Stimulated activated CD8-positive, alpha-beta memory T cell treated with anti-CD3 and anti-CD28 coated beads, Interleukin-4, amount 100 ng/mL, for 48 hours (primary cell): ENCODE measurements at regions not wholly inside any gene's neighbourhood (a gene's known extent, or its start where the extent isn't known, plus 50 kb on each side); places are given as distances from the start of the nearest gene placed in this dataset.
"Not testable (repeated sequence)": the region's sequence is repeated elsewhere in the genome, so short reads cannot be mapped to it uniquely, and the experiment has no call there.

Experiments used
- DNase-seq: peaks from one replicate; pipeline ENCODE4 v3.0.0-alpha.2; 2020

- DNase-seq, result no peak
Observed at GRCh38 chr4:111992351-111993168, 152.7 kb upstream of the FAM241A start.

- no peak for DNase-seq
Observed at GRCh38 chr4:111994392-111994791, 150.9 kb upstream of the FAM241A start.

- no peak for DNase-seq
Observed at GRCh38 chr4:111997785-111998184, 147.5 kb upstream of the FAM241A start.

- no peak for DNase-seq
Observed at GRCh38 chr4:111999801-112000200, 145.5 kb upstream of the FAM241A start.

GRCh38 chr4:112001041-112001440 lies 144.2 kb upstream of the FAM241A start:
- DNase-seq, result no peak

- DNase-seq, result no peak
Observed at GRCh38 chr4:112002248-112002661, 143.0 kb upstream of the FAM241A start.

GRCh38 chr4:112003231-112003907 lies 141.9 kb upstream of the FAM241A start:
- DNase-seq, result no peak

- DNase-seq, result no peak
Observed at GRCh38 chr4:112005027-112005426, 140.2 kb upstream of the FAM241A start.

GRCh38 chr4:112007391-112007790 lies 137.9 kb upstream of the FAM241A start:
- DNase-seq, result no peak

- DNase-seq, result no peak
Observed at GRCh38 chr4:112015960-112016359, 129.3 kb upstream of the FAM241A start.

- DNase-seq, result no peak
Observed at GRCh38 chr4:112023402-112023950, 121.8 kb upstream of the FAM241A start.

- no peak for DNase-seq
Observed at GRCh38 chr4:112026058-112026457, 119.2 kb upstream of the FAM241A start.

- DNase-seq, result no peak
Observed at GRCh38 chr4:112029771-112030171, 115.5 kb upstream of the FAM241A start.

GRCh38 chr4:112031712-112032328 lies 113.4 kb upstream of the FAM241A start:
- DNase-seq, result no peak

- no peak for DNase-seq
Observed at GRCh38 chr4:112036886-112037285, 108.4 kb upstream of the FAM241A start.

GRCh38 chr4:112038861-112039260 lies 106.4 kb upstream of the FAM241A start:
- DNase-seq, result no peak

- DNase-seq, result not testable (repeated sequence)
Observed at GRCh38 chr4:112049119-112049518, 96.1 kb upstream of the FAM241A start.

GRCh38 chr4:112053825-112054350 lies 91.4 kb upstream of the FAM241A start:
- DNase-seq, result no peak

- no peak for DNase-seq
Observed at GRCh38 chr4:112055100-112055499, 90.2 kb upstream of the FAM241A start.

- DNase-seq, result no peak
Observed at GRCh38 chr4:112057470-112057869, 87.8 kb upstream of the FAM241A start.

GRCh38 chr4:112058433-112058832 lies 86.8 kb upstream of the FAM241A start:
- DNase-seq, result no peak

GRCh38 chr4:112060212-112060611 lies 85.0 kb upstream of the FAM241A start:
- no peak for DNase-seq

- no peak for DNase-seq
Observed at GRCh38 chr4:112061207-112061817, 83.9 kb upstream of the FAM241A start.
